ENCODE measurements at regions not wholly inside any gene's neighbourhood (a gene's known extent, or its start where the extent isn't known, plus 50 kb on each side); places are given as distances from the start of the nearest gene placed in this dataset.

- ATAC-seq (no peak), DNase-seq (ENCODE audit: low spot score) (no peak)
- Mint-ChIP-seq H3K36me3 (no peaks in the 10 kb centered on the region), H3K27ac (no peak overlapping the region), H3K27me3 (ENCODE audit: low read depth) (no peaks in the 10 kb centered on the region), H3K4me1 (no peaks in the 10 kb centered on the region), H3K4me3 (no peak overlapping the region), H3K9me3 (peaks cover 3% of the 10 kb centered on the region; the same call in 1 of the 2 replicates)
- ChIA-PET POLR2A (no interaction called here), CTCF (no interaction called here)
- TF ChIP-seq ATF1 (CRISPR knock-in tag; IDR thresholded peaks at IDR 0.05) = no peak
- no peak for TF ChIP-seq ZBTB43 (CRISPR knock-in tag; IDR thresholded peaks at IDR 0.05)
- TF ChIP-seq JAZF1 (CRISPR knock-in tag; IDR thresholded peaks at IDR 0.05) = no peak
- TF ChIP-seq PREB (CRISPR knock-in tag; IDR thresholded peaks at IDR 0.05; ENCODE audit: borderline replicate concordance) = no peak
- no peak for TF ChIP-seq IRF1 (CRISPR knock-in tag; IDR thresholded peaks at IDR 0.05)
- TF ChIP-seq NFYB (CRISPR knock-in tag; conservative IDR thresholded peaks at IDR 0.05; ENCODE audit: low read depth) = no peak
- TF ChIP-seq NFE2L1 (CRISPR knock-in tag; IDR thresholded peaks at IDR 0.05) = no peak
- TF ChIP-seq TEAD1 (CRISPR knock-in tag; IDR thresholded peaks at IDR 0.05) = no peak
- TF ChIP-seq MXD4 (CRISPR knock-in tag; IDR thresholded peaks at IDR 0.05; ENCODE audit: borderline replicate concordance) = no peak
- no peak for TF ChIP-seq TP53 (CRISPR knock-in tag; IDR thresholded peaks at IDR 0.05)
- no peak for TF ChIP-seq ZNF121 (CRISPR knock-in tag; IDR thresholded peaks at IDR 0.05)
- no peak for TF ChIP-seq RELA (CRISPR knock-in tag; IDR thresholded peaks at IDR 0.05; ENCODE audit: borderline replicate concordance)
- no peak for TF ChIP-seq AFF4 (CRISPR knock-in tag; IDR thresholded peaks at IDR 0.05; ENCODE audit: borderline replicate concordance)
- TF ChIP-seq ZNF671 (CRISPR knock-in tag; IDR thresholded peaks at IDR 0.05) = no peak
- no peak for TF ChIP-seq ATF3 (CRISPR knock-in tag; conservative IDR thresholded peaks at IDR 0.05)
- no peak for TF ChIP-seq ZNF396 (CRISPR knock-in tag; IDR thresholded peaks at IDR 0.05; ENCODE audit: borderline replicate concordance)
- no peak for TF ChIP-seq TEAD4 (CRISPR knock-in tag; IDR thresholded peaks at IDR 0.05)
- TF ChIP-seq ETV6 (CRISPR knock-in tag; IDR thresholded peaks at IDR 0.05) = no peak
These were observed 241.4 kb upstream of the TBL1XR1 start for GRCh38 chr3:177438596-177439220.

- ChIA-PET CTCF (no interaction called here), POLR2A (no interaction called here)
- Mint-ChIP-seq H3K27me3 (ENCODE audit: low read depth) (no peaks in the 10 kb centered on the region), H3K27ac (no peak overlapping the region), H3K9me3 (peaks cover 3% of the 10 kb centered on the region; the same call in 1 of the 2 replicates), H3K4me1 (no peaks in the 10 kb centered on the region), H3K36me3 (no peaks in the 10 kb centered on the region), H3K4me3 (no peak overlapping the region)
- no peak for ATAC-seq
- DNase-seq (ENCODE audit: low spot score) = no peak
- TF ChIP-seq GRHL2 (CRISPR knock-in tag; IDR thresholded peaks at IDR 0.05; ENCODE audit: insufficient replicate concordance, severe bottlenecking) (no peak), CBFB (CRISPR knock-in tag; IDR thresholded peaks at IDR 0.05; ENCODE audit: low read depth) (no peak), JUN (CRISPR knock-in tag; IDR thresholded peaks at IDR 0.05) (no peak), RELA (CRISPR knock-in tag; IDR thresholded peaks at IDR 0.05; ENCODE audit: borderline replicate concordance) (no peak), SOX15 (CRISPR knock-in tag; IDR thresholded peaks at IDR 0.05) (no peak), ATF1 (CRISPR knock-in tag; IDR thresholded peaks at IDR 0.05) (no peak), MLX (CRISPR knock-in tag; IDR thresholded peaks at IDR 0.05) (no peak), USF1 (CRISPR knock-in tag; IDR thresholded peaks at IDR 0.05) (no peak), ZNF219 (CRISPR knock-in tag; IDR thresholded peaks at IDR 0.05; ENCODE audit: borderline replicate concordance) (no peak)
These were observed 242.5 kb upstream of the TBL1XR1 start for GRCh38 chr3:177439694-177440269.
